ENCODE measurements at regions not wholly inside any gene's neighbourhood (a gene's known extent, or its start where the extent isn't known, plus 50 kb on each side); places are given as distances from the start of the nearest gene placed in this dataset.

GRCh38 chr2:185526161-185526560 is 212.4 kb upstream of the FSIP2 start (continued):
- TF ChIP-seq, protein P1, sequence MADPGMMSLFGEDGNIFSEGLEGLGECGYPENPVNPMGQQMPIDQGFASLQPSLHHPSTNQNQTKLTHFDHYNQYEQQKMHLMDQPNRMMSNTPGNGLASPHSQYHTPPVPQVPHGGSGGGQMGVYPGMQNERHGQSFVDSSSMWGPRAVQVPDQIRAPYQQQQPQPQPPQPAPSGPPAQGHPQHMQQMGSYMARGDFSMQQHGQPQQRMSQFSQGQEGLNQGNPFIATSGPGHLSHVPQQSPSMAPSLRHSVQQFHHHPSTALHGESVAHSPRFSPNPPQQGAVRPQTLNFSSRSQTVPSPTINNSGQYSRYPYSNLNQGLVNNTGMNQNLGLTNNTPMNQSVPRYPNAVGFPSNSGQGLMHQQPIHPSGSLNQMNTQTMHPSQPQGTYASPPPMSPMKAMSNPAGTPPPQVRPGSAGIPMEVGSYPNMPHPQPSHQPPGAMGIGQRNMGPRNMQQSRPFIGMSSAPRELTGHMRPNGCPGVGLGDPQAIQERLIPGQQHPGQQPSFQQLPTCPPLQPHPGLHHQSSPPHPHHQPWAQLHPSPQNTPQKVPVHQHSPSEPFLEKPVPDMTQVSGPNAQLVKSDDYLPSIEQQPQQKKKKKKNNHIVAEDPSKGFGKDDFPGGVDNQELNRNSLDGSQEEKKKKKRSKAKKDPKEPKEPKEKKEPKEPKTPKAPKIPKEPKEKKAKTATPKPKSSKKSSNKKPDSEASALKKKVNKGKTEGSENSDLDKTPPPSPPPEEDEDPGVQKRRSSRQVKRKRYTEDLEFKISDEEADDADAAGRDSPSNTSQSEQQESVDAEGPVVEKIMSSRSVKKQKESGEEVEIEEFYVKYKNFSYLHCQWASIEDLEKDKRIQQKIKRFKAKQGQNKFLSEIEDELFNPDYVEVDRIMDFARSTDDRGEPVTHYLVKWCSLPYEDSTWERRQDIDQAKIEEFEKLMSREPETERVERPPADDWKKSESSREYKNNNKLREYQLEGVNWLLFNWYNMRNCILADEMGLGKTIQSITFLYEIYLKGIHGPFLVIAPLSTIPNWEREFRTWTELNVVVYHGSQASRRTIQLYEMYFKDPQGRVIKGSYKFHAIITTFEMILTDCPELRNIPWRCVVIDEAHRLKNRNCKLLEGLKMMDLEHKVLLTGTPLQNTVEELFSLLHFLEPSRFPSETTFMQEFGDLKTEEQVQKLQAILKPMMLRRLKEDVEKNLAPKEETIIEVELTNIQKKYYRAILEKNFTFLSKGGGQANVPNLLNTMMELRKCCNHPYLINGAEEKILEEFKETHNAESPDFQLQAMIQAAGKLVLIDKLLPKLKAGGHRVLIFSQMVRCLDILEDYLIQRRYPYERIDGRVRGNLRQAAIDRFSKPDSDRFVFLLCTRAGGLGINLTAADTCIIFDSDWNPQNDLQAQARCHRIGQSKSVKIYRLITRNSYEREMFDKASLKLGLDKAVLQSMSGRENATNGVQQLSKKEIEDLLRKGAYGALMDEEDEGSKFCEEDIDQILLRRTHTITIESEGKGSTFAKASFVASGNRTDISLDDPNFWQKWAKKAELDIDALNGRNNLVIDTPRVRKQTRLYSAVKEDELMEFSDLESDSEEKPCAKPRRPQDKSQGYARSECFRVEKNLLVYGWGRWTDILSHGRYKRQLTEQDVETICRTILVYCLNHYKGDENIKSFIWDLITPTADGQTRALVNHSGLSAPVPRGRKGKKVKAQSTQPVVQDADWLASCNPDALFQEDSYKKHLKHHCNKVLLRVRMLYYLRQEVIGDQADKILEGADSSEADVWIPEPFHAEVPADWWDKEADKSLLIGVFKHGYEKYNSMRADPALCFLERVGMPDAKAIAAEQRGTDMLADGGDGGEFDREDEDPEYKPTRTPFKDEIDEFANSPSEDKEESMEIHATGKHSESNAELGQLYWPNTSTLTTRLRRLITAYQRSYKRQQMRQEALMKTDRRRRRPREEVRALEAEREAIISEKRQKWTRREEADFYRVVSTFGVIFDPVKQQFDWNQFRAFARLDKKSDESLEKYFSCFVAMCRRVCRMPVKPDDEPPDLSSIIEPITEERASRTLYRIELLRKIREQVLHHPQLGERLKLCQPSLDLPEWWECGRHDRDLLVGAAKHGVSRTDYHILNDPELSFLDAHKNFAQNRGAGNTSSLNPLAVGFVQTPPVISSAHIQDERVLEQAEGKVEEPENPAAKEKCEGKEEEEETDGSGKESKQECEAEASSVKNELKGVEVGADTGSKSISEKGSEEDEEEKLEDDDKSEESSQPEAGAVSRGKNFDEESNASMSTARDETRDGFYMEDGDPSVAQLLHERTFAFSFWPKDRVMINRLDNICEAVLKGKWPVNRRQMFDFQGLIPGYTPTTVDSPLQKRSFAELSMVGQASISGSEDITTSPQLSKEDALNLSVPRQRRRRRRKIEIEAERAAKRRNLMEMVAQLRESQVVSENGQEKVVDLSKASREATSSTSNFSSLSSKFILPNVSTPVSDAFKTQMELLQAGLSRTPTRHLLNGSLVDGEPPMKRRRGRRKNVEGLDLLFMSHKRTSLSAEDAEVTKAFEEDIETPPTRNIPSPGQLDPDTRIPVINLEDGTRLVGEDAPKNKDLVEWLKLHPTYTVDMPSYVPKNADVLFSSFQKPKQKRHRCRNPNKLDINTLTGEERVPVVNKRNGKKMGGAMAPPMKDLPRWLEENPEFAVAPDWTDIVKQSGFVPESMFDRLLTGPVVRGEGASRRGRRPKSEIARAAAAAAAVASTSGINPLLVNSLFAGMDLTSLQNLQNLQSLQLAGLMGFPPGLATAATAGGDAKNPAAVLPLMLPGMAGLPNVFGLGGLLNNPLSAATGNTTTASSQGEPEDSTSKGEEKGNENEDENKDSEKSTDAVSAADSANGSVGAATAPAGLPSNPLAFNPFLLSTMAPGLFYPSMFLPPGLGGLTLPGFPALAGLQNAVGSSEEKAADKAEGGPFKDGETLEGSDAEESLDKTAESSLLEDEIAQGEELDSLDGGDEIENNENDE (IDR thresholded peaks at IDR 0.05; ENCODE audit: insufficient replicate concordance, low read length): no peak
- TF ChIP-seq POLR2A (IDR thresholded peaks at IDR 0.05; ENCODE audit: control extremely low read depth in 1 of 2, low read depth in 2 of 2, low read length in 2 of 2) (no peak), SIRT6 (IDR thresholded peaks at IDR 0.05; ENCODE audit: low read length) (no peak), ATF2 (IDR thresholded peaks at IDR 0.05; ENCODE audit: low read length) (no peak), FOSL1 (IDR thresholded peaks at IDR 0.05; ENCODE audit: insufficient read depth, low read depth, low read length) (no peak), RNF2 (IDR thresholded peaks at IDR 0.05; ENCODE audit: borderline replicate concordance, low read depth, low read length, missing control alignments, poor library complexity, severe bottlenecking) (no peak), CEBPB (IDR thresholded peaks at IDR 0.05; ENCODE audit: low read depth, low read length) (no peak), SP4 (IDR thresholded peaks at IDR 0.05; ENCODE audit: low read length) (no peak), RFX5 (IDR thresholded peaks at IDR 0.05; ENCODE audit: borderline replicate concordance, low read depth, low read length) (no peak)
- TF ChIP-seq, protein P2, sequence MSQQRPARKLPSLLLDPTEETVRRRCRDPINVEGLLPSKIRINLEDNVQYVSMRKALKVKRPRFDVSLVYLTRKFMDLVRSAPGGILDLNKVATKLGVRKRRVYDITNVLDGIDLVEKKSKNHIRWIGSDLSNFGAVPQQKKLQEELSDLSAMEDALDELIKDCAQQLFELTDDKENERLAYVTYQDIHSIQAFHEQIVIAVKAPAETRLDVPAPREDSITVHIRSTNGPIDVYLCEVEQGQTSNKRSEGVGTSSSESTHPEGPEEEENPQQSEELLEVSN (IDR thresholded peaks at IDR 0.05): no peak

All from H1 (cell line).